Lower leg skin (tissue), 4 donors: ENCODE measurements at regions not wholly inside any gene's neighbourhood (a gene's known extent, or its start where the extent isn't known, plus 50 kb on each side); places are given as distances from the start of the nearest gene placed in this dataset.

Experiments
- DNase-seq, 2 donors: peaks; one replicate each; pipeline ENCODE4 v3.0.0-alpha.2; 2019; ENCODE audit warnings: low spot score in 2 of 2
- H3K4me3 ChIP-seq: fragments of 200-600 bp; sonication (generic); 2 replicates; pipeline ENCODE4 v1.5.1; 2017; ENCODE audit warnings: mild to moderate bottlenecking, low read depth; ENCODE audit not compliant: poor library complexity, severe bottlenecking
- CTCF ChIP-seq, 3 donors: fragments of 450-650 bp; IDR thresholded peaks; one replicate each; pipeline ENCODE4 v1.5.1; 2016; ENCODE audit warnings: antibody characterized with exemption in 3 of 3, mild to moderate bottlenecking in 3 of 3, moderate library complexity in 2 of 3
- POLR2A ChIP-seq, 2 donors: fragments of 450-650 bp; IDR thresholded peaks; one replicate each; pipeline ENCODE4 v1.6.1; 2016 to 2017; ENCODE audit warnings: antibody characterized with exemption in 2 of 2, mild to moderate bottlenecking in 1 of 2, moderate library complexity in 1 of 2
- WGBS, 2 donors: methylation state at CpG; one replicate each; pipeline ENCODE4 v1.1.5; 2018; 5-methylcytosine and 5-hydroxymethylcytosine counted together
- intact Hi-C: fragments of 100-400 bp; cut with DNase I; formaldehyde crosslinking; loops from one replicate; pipeline ENCODE4 v1.15.0; 2023; ENCODE audit warnings: low total_unique reads

DNA sequence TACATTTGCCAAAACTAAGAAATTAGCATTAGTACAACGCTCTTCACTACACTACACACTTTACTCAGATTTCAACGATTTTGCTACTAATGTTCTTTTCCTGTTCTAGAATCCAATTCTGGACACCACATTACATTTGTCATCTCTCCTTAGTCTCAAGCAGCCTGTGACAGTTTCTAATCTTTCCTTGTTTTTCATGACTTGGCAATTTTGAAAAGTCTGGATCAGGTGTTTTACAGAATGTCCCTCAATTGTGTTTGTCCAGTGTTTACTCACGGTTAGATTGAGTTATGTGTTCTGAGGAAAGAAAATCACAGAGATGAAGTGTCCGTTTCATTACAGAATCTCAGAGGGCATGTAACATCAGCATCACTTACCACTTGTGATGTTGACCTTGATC lies 372.6 kb downstream of the TFAP2A start:
- intact Hi-C loops, result no loop called here
- no peak overlapping the region for H3K4me3 ChIP-seq
- WGBS, 2 donors, result 74 to 94% methylated on average over 4 of the region's 4 CpGs
- TF ChIP-seq CTCF (IDR thresholded peaks at IDR 0.05) (no peak), POLR2A (IDR thresholded peaks at IDR 0.05) (no peak)
- DNase-seq, result no peak

DNA sequence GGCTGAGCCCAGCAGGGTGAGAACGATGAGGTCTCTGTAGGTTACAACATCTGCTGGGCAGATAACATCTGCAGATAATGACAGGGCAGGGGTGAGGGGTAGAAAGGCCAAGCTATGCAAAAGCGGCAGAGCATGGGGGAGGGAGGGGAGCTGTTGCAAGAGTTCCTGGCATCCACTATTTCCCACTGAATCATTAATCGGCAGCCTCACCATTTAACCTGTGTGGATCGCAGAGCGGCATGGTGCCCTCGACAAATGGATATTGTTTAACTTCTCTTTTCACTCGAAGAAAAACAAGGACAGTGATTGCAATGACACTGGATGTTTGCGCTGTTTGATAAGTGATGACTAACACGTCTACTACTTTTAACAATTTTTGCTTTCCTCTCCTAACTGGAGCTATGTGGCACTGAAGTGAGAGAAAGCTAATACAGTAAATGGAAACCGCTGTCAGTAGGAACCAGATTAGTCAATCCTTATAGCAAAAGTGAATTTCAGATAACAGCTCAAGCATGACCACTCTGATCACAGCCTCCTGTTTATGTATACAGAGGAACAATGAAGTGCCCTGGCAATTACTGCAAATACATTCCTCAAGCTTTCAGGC lies 381.5 kb downstream of the TFAP2A start:
- TF ChIP-seq CTCF (IDR thresholded peaks at IDR 0.05), result no peak
- no peak for TF ChIP-seq POLR2A (IDR thresholded peaks at IDR 0.05)
- WGBS, 2 donors, result 64 to 65% methylated on average over 10 of the region's 10 CpGs
- no peak overlapping the region for H3K4me3 ChIP-seq
- intact Hi-C loops, result no loop called here
- no peak for DNase-seq

DNA sequence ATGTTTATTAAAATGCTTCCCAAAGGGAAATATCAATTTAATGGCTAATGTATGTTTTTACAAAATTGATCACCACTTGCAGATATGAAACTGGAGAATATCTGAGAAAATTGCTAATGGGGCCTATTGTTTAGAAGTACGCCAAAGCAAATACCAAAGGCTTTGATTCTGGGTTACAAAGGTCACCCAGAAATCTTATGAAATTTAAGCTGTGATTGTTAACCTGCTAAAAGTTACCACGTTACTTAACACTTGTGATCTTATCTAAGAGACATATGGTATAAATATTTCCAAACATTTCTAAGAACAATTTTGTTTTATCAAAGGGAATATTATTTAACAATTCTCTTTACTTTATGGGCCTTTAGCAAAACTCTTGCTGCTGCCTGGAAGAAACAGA lies 383.3 kb downstream of the TFAP2A start:
- no peak for TF ChIP-seq POLR2A (IDR thresholded peaks at IDR 0.05)
- TF ChIP-seq CTCF (IDR thresholded peaks at IDR 0.05), result no peak
- intact Hi-C loops, result no loop called here
- no peak overlapping the region for H3K4me3 ChIP-seq
- WGBS, 2 donors, result 79 to 87% methylated on average over 2 of the region's 2 CpGs
- DNase-seq, result no peak

DNA sequence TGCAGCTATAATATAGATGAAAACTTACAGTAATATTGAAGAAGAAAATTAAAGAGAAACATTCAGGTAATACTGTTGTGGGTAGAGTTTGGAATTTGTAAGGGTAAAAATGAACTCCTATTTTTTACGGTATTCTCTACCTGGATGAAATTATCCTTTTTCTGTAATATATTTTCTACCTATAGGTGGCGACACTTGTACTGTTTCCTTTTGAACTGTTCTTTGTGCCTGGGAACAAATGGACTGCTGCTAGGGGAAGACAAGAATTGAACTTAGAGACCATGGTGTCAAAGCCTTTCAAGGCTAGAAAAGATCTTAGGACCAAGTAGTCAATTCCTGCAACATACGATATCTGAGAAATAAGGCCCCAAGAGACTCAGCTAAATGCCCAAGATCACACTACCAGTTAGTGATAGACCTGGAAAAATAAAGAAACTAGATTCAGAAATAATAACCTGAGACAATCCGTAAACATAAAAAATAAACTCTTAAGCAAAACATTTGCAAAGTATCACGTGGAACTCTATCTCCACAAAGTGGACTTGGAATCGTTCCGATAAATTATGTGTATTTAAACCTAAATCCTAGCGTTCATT lies 383.8 kb downstream of the TFAP2A start:
- no peak overlapping the region for H3K4me3 ChIP-seq
- 83 to 85% methylated on average over 8 of the region's 8 CpGs for WGBS, 2 donors
- intact Hi-C loops, result no loop called here
- DNase-seq, result no peak
- no peak for TF ChIP-seq CTCF (IDR thresholded peaks at IDR 0.05)
- TF ChIP-seq POLR2A (IDR thresholded peaks at IDR 0.05), result no peak

- DNase-seq, result no peak
- intact Hi-C loops, result no loop called here
- WGBS, 2 donors, result 68 to 69% methylated on average over 4 of the region's 4 CpGs
- no peak for TF ChIP-seq CTCF (IDR thresholded peaks at IDR 0.05)
- TF ChIP-seq POLR2A (IDR thresholded peaks at IDR 0.05), result no peak
- no peak overlapping the region for H3K4me3 ChIP-seq
These were observed 386.7 kb downstream of the TFAP2A start for GRCh38 chr6:10028222-10028621.

DNA sequence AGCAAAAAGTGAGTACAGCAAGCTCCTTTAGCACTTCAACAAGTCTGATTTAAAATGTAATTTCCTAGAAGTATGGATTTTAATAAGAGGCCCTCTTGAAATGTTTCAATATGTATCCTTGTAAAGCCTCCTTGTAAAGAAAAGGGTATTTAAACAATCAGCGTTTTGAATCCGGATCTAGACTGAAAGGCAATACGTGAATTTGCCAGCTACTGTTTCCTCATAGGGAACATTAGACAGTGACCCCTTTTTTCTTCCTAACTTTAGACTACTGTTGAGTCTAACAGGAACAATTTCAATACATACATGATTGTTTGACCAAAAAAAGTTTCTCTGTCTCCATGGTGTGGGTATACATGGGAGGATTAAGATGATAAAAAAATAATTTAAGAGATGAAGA lies 395.0 kb downstream of the TFAP2A start:
- intact Hi-C loops, result no loop called here
- H3K4me3 ChIP-seq, result no peak overlapping the region
- TF ChIP-seq CTCF (IDR thresholded peaks at IDR 0.05) (no peak), POLR2A (IDR thresholded peaks at IDR 0.05) (no peak)
- no peak for DNase-seq
- 84 to 90% methylated on average over 3 of the region's 3 CpGs for WGBS, 2 donors
